Loucy (cell line): ENCODE measurements at regions not wholly inside any gene's neighbourhood (a gene's known extent, or its start where the extent isn't known, plus 50 kb on each side); places are given as distances from the start of the nearest gene placed in this dataset.

ENCODE experiments used
- H2AFZ ChIP-seq: fragments of 200-600 bp; sonication (generic); 2 replicates; pipeline ENCODE4 v1.6.0; 2016; ENCODE audit warnings: antibody characterized with exemption, mild to moderate bottlenecking, low read length, moderate library complexity
- H3F3A ChIP-seq: fragments of 200-600 bp; 2 replicates; pipeline ENCODE4 v1.6.0; 2016; ENCODE audit warnings: antibody characterized with exemption, low read depth, mild to moderate bottlenecking
- H3K27me3 ChIP-seq: fragments of 200-600 bp; sonication (generic); 2 replicates; pipeline ENCODE4 v1.6.1; 2014; ENCODE audit warnings: low read length, mild to moderate bottlenecking; ENCODE audit not compliant: insufficient read depth, poor library complexity, severe bottlenecking
- H3K36me3 ChIP-seq: fragments of 200-600 bp; sonication (generic); 2 replicates; pipeline ENCODE4 v1.6.1; 2016; ENCODE audit warnings: low read length; ENCODE audit not compliant: insufficient read depth
- H3K4me1 ChIP-seq: fragments of 200-600 bp; sonication (generic); 2 replicates; pipeline ENCODE4 v1.5.1; 2014; ENCODE audit warnings: low read length, mild to moderate bottlenecking; ENCODE audit not compliant: insufficient read depth, poor library complexity, severe bottlenecking
- H3K4me2 ChIP-seq: fragments of 200-600 bp; sonication (generic); 2 replicates; pipeline ENCODE4 v1.6.0; 2014; ENCODE audit warnings: antibody characterized with exemption, low read length, low read depth, mild to moderate bottlenecking; ENCODE audit not compliant: poor library complexity, severe bottlenecking
- H3K4me3 ChIP-seq: fragments of 200-600 bp; sonication (generic); 2 replicates; pipeline ENCODE4 v1.5.1; 2014; ENCODE audit warnings: low read length, mild to moderate bottlenecking, mixed read lengths; ENCODE audit not compliant: poor library complexity, severe bottlenecking
- H3K79me2 ChIP-seq: fragments of 200-600 bp; sonication (generic); 2 replicates; pipeline ENCODE4 v1.6.1; 2014; ENCODE audit warnings: low read length; ENCODE audit not compliant: insufficient read depth
- H3K9ac ChIP-seq: fragments of 200-600 bp; sonication (generic); 2 replicates; pipeline ENCODE4 v1.6.0; 2014; ENCODE audit warnings: mild to moderate bottlenecking, low read depth, low read length, moderate library complexity; ENCODE audit not compliant: poor library complexity, severe bottlenecking
- H3K9me2 ChIP-seq: fragments of 200-600 bp; sonication (generic); replicated peaks from 2 replicates; pipeline ENCODE4 v1.6.1; 2016; ENCODE audit warnings: low read depth, low read length, mixed read lengths
- H3K9me3 ChIP-seq: fragments of 200-600 bp; sonication (generic); 2 replicates; pipeline ENCODE4 v1.6.1; 2014; ENCODE audit warnings: mild to moderate bottlenecking, antibody characterized with exemption, low read length, low read depth; ENCODE audit not compliant: insufficient read depth
- H4K20me1 ChIP-seq: fragments of 200-600 bp; sonication (generic); 2 replicates; pipeline ENCODE4 v1.6.0; 2014; ENCODE audit warnings: antibody characterized with exemption, low read length, mild to moderate bottlenecking; ENCODE audit not compliant: insufficient read depth, poor library complexity, severe bottlenecking
- EZH2phosphoT487 ChIP-seq: fragments of 200-600 bp; IDR thresholded peaks from 2 replicates; pipeline ENCODE4 v1.6.1; 2018; ENCODE audit warnings: antibody characterized with exemption, mild to moderate bottlenecking, moderate library complexity, borderline replicate concordance
- TF ChIP-seq, protein P1 (sequence below): fragments of 200-600 bp; sonication (generic); conservative IDR thresholded peaks from 2 replicates; pipeline ENCODE4 v1.5.1; 2014; ENCODE audit warnings: mild to moderate bottlenecking, antibody characterized with exemption, low read length

DNA sequence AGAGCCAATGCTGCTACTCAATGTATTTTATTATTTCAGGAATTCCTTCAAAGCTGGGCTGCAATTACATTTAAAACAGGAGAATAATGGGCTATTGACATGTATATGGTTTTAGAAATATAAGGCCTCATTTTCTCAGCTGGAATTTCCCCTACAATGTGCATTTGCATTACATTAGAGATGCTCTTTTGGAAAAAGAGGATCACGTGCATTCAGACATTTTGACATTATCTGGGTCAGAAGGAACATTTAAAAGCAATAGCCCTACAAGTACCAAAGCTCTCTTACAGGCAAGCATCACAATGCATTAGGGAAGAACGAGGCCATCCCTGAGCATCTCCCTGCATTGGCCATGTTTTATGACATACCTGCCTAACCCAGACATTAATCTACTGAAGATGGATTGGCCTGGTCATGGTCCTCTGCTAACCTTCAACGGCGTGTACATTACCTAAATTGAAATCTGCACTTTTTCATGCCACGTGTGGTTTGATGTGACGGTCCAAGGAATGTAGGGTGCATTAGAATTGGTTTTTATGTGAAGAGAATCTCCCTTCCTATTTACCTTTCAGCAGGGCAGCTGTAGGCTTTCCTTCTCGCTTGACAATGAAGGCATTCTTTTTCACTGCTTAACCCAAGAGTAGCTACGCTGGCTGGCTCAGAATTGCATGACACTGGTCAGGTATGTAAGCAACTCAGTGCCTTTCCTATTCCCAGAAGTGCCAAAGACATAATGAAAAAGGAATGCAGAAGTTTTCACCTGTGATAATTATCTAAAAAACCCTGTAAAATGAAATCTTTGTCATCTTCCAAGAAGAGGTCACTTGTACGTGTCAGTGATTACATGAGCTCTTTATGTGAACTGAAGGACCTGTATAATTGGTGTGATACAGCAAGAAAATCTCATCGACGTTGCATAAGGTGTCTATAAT lies 212.3 kb upstream of the MPDZ start:
- no peak overlapping the region for H3K4me2 ChIP-seq
- H3K9me3 ChIP-seq: no peaks in the 10 kb centered on the region
- H4K20me1 ChIP-seq: no peaks in the 10 kb centered on the region
- no peaks in the 10 kb centered on the region for H3K36me3 ChIP-seq
- no peaks in the 10 kb centered on the region for H3F3A ChIP-seq
- no peak overlapping the region for H3K4me3 ChIP-seq
- TF ChIP-seq EZH2phosphoT487: no peak
- H3K27me3 ChIP-seq: no peaks in the 10 kb centered on the region
- H3K79me2 ChIP-seq: no peaks in the 10 kb centered on the region
- no peaks in the 10 kb centered on the region for H3K4me1 ChIP-seq
- H3K9me2 ChIP-seq: no peaks in the 10 kb centered on the region
- H3K9ac ChIP-seq: no peak overlapping the region
- no peak overlapping the region for H2AFZ ChIP-seq

DNA sequence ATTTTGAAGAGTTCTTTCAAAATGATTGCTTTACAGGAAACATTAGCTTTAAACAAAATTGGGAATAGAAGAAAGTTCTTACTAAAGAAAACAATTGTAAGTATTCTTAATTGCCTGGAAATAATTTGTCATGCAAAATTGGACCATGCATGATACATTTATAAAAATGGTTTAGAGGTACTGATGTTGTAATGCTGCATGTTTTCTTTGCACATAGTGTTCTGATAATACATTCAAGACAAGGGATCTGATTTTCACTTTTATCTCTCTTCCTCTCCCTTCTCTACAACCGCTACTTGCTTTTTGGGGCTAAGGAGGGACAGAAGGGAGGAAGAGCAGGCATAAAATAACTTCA lies 211.6 kb upstream of the MPDZ start:
- no peak overlapping the region for H3K9ac ChIP-seq

GRCh38 chr9:13487936-13488335 lies 208.4 kb upstream of the MPDZ start:
- H3K4me1 ChIP-seq: no peaks in the 10 kb centered on the region
- no peaks in the 10 kb centered on the region for H3K9me2 ChIP-seq
- H2AFZ ChIP-seq: no peak overlapping the region
- H4K20me1 ChIP-seq: no peaks in the 10 kb centered on the region
- no peaks in the 10 kb centered on the region for H3K27me3 ChIP-seq
- no peaks in the 10 kb centered on the region for H3F3A ChIP-seq
- no peaks in the 10 kb centered on the region for H3K79me2 ChIP-seq
- no peaks in the 10 kb centered on the region; the same call in 1 of the 2 replicates for H3K9me3 ChIP-seq
- H3K4me2 ChIP-seq: no peak overlapping the region
- no peaks in the 10 kb centered on the region for H3K36me3 ChIP-seq
- H3K4me3 ChIP-seq: no peak overlapping the region
- no peak overlapping the region for H3K9ac ChIP-seq
- TF ChIP-seq, protein P1, sequence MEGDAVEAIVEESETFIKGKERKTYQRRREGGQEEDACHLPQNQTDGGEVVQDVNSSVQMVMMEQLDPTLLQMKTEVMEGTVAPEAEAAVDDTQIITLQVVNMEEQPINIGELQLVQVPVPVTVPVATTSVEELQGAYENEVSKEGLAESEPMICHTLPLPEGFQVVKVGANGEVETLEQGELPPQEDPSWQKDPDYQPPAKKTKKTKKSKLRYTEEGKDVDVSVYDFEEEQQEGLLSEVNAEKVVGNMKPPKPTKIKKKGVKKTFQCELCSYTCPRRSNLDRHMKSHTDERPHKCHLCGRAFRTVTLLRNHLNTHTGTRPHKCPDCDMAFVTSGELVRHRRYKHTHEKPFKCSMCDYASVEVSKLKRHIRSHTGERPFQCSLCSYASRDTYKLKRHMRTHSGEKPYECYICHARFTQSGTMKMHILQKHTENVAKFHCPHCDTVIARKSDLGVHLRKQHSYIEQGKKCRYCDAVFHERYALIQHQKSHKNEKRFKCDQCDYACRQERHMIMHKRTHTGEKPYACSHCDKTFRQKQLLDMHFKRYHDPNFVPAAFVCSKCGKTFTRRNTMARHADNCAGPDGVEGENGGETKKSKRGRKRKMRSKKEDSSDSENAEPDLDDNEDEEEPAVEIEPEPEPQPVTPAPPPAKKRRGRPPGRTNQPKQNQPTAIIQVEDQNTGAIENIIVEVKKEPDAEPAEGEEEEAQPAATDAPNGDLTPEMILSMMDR: no peak
- TF ChIP-seq EZH2phosphoT487: no peak

More for the DNA sequence above, 211.6 kb upstream of the MPDZ start:
- TF ChIP-seq EZH2phosphoT487: no peak
- TF ChIP-seq, protein P1: no peak
- Histone ChIP-seq H4K20me1 (no peaks in the 10 kb centered on the region), H3K36me3 (no peaks in the 10 kb centered on the region), H2AFZ (no peak overlapping the region), H3F3A (no peaks in the 10 kb centered on the region), H3K4me1 (no peaks in the 10 kb centered on the region), H3K9me2 (no peaks in the 10 kb centered on the region), H3K9me3 (no peaks in the 10 kb centered on the region), H3K4me3 (no peak overlapping the region), H3K27me3 (no peaks in the 10 kb centered on the region), H3K4me2 (no peak overlapping the region), H3K79me2 (no peaks in the 10 kb centered on the region)

GRCh38 chr9:13487498-13487897 lies 208.0 kb upstream of the MPDZ start:
- Histone ChIP-seq H3K9me2 (no peaks in the 10 kb centered on the region), H3K36me3 (no peaks in the 10 kb centered on the region), H3K9me3 (no peaks in the 10 kb centered on the region; the same call in 1 of the 2 replicates), H3K79me2 (no peaks in the 10 kb centered on the region), H3K27me3 (no peaks in the 10 kb centered on the region), H4K20me1 (no peaks in the 10 kb centered on the region), H3K4me2 (no peak overlapping the region), H3F3A (no peaks in the 10 kb centered on the region), H3K4me1 (no peaks in the 10 kb centered on the region), H3K9ac (no peak overlapping the region), H2AFZ (no peak overlapping the region), H3K4me3 (no peak overlapping the region)
- TF ChIP-seq, protein P1: no peak
- TF ChIP-seq EZH2phosphoT487: no peak
